ENCODE measurements at regions not wholly inside any gene's neighbourhood (a gene's known extent, or its start where the extent isn't known, plus 50 kb on each side); places are given as distances from the start of the nearest gene placed in this dataset.

- DNase-seq (no peak), FAIRE-seq (no peak), ATAC-seq (no peak)
- 66 to 73% methylated on average over 3 of the region's 3 CpGs for WGBS, 2 donors
- no peak overlapping the region for H3K4me3 ChIP-seq
- no peak overlapping the region for H3K27ac ChIP-seq
- no peaks in the 10 kb centered on the region for H3K4me1 ChIP-seq
- TF ChIP-seq CTCF (IDR thresholded peaks at IDR 0.05): no peak
- H3K9me3 ChIP-seq: no peaks in the 10 kb centered on the region
- no peaks in the 10 kb centered on the region for H3K36me3 ChIP-seq
- intact Hi-C loops (cut with DNase I): no loop called here
- H3K27me3 ChIP-seq: no peaks in the 10 kb centered on the region
These were observed 2743.3 kb upstream of the PCDH20 start for GRCh38 chr13:64158908-64159307.

- ATAC-seq (no peak), DNase-seq (no peak), FAIRE-seq (no peak)
- no peaks in the 10 kb centered on the region for H3K27me3 ChIP-seq
- 58 to 72% methylated on average over 1 of the region's 1 CpG for WGBS, 2 donors
- H3K36me3 ChIP-seq: no peaks in the 10 kb centered on the region
- H3K4me3 ChIP-seq: no peak overlapping the region
- H3K27ac ChIP-seq: no peak overlapping the region
- intact Hi-C loops (cut with DNase I): no loop called here
- H3K9me3 ChIP-seq: no peaks in the 10 kb centered on the region
- H3K4me1 ChIP-seq: no peaks in the 10 kb centered on the region
- TF ChIP-seq CTCF (IDR thresholded peaks at IDR 0.05): no peak
These were observed 2738.9 kb upstream of the PCDH20 start for GRCh38 chr13:64154514-64154913.

GRCh38 chr13:64130600-64130999, 2715.0 kb upstream of the PCDH20 start:
- Histone ChIP-seq H3K9me3 (no peaks in the 10 kb centered on the region), H3K27me3 (no peaks in the 10 kb centered on the region), H3K4me3 (no peak overlapping the region), H3K27ac (no peak overlapping the region), H3K36me3 (no peaks in the 10 kb centered on the region), H3K4me1 (no peaks in the 10 kb centered on the region)
- ATAC-seq (no peak), DNase-seq (no peak), FAIRE-seq (no peak)
- WGBS, 2 donors: 69 to 80% methylated on average over 4 of the region's 4 CpGs
- intact Hi-C loops (cut with DNase I): no loop called here
- TF ChIP-seq CTCF (IDR thresholded peaks at IDR 0.05): no peak

GRCh38 chr13:64130171-64130570, 2714.5 kb upstream of the PCDH20 start:
- DNase-seq (no peak), ATAC-seq (no peak), FAIRE-seq (no peak)
- Histone ChIP-seq H3K4me1 (no peaks in the 10 kb centered on the region), H3K4me3 (no peak overlapping the region), H3K27me3 (no peaks in the 10 kb centered on the region), H3K27ac (no peak overlapping the region), H3K9me3 (no peaks in the 10 kb centered on the region), H3K36me3 (no peaks in the 10 kb centered on the region)
- WGBS, 2 donors: 68 to 86% methylated on average over 3 of the region's 3 CpGs
- intact Hi-C loops (cut with DNase I): no loop called here
- no peak for TF ChIP-seq CTCF (IDR thresholded peaks at IDR 0.05)

GRCh38 chr13:64127856-64128255, 2712.2 kb upstream of the PCDH20 start:
- no peak for ATAC-seq
- H3K27ac ChIP-seq: no peak overlapping the region

More at GRCh38 chr13:64127856-64128255, 2712.2 kb upstream of the PCDH20 start:
- Histone ChIP-seq H3K9me3 (no peaks in the 10 kb centered on the region), H3K36me3 (no peaks in the 10 kb centered on the region), H3K27me3 (no peaks in the 10 kb centered on the region), H3K4me1 (no peaks in the 10 kb centered on the region), H3K4me3 (no peak overlapping the region)
- DNase-seq (no peak), FAIRE-seq (no peak)
- intact Hi-C loops (cut with DNase I): no loop called here
- TF ChIP-seq CTCF (IDR thresholded peaks at IDR 0.05): no peak

All from pancreas (tissue), 10 donors.